ENCODE measurements at regions not wholly inside any gene's neighbourhood (a gene's known extent, or its start where the extent isn't known, plus 50 kb on each side); places are given as distances from the start of the nearest gene placed in this dataset.

DNA sequence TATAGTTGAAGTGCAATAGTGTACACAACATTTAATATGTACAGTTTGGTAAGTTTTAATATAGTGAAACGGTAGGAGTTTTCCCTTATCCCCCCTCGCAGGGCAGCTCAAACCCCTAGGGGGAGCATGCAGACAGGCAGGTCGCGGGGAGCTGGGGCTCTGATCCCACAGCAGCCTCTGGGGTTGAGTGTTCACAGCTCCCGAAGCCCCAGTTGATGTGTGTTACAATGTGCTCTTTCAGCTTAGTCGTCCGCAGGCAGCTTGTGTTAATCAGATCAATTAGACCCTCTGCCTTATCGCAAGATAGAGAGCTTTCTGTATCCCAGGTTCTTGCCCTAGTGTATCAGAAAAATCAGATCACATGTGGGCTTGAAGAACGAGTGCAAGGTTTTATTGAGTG, 143.1 kb upstream of the CHRNA7 start:
- TF ChIP-seq, protein P1, sequence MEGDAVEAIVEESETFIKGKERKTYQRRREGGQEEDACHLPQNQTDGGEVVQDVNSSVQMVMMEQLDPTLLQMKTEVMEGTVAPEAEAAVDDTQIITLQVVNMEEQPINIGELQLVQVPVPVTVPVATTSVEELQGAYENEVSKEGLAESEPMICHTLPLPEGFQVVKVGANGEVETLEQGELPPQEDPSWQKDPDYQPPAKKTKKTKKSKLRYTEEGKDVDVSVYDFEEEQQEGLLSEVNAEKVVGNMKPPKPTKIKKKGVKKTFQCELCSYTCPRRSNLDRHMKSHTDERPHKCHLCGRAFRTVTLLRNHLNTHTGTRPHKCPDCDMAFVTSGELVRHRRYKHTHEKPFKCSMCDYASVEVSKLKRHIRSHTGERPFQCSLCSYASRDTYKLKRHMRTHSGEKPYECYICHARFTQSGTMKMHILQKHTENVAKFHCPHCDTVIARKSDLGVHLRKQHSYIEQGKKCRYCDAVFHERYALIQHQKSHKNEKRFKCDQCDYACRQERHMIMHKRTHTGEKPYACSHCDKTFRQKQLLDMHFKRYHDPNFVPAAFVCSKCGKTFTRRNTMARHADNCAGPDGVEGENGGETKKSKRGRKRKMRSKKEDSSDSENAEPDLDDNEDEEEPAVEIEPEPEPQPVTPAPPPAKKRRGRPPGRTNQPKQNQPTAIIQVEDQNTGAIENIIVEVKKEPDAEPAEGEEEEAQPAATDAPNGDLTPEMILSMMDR (IDR thresholded peaks at IDR 0.05), result no peak
- TF ChIP-seq POLR2A (IDR thresholded peaks at IDR 0.05; ENCODE audit: low read length), result no peak
- no peak for TF ChIP-seq RAD21 (conservative IDR thresholded peaks at IDR 0.05 in 1 of 2, IDR thresholded peaks at IDR 0.05 in 1 of 2)
- TF ChIP-seq MYC (IDR thresholded peaks at IDR 0.05; ENCODE audit: borderline replicate concordance, low read length), result no peak
- TF ChIP-seq ZFP36 (IDR thresholded peaks at IDR 0.05; ENCODE audit: borderline replicate concordance, partially characterized antibody), result no peak
- no peak for TF ChIP-seq TFCP2L1 (CRISPR knock-in tag; IDR thresholded peaks at IDR 0.05)
- TF ChIP-seq EP300 (IDR thresholded peaks at IDR 0.05), result no peak
- TF ChIP-seq NR3C1 (IDR thresholded peaks at IDR 0.05), result no peak
- TF ChIP-seq CHD4 (IDR thresholded peaks at IDR 0.05; ENCODE audit: borderline replicate concordance), result no peak
- no peak for TF ChIP-seq HDAC2 (IDR thresholded peaks at IDR 0.05)
- TF ChIP-seq ZNF302 (CRISPR knock-in tag; IDR thresholded peaks at IDR 0.05), result no peak

All from A549 (cell line).